Fibroblast of skin of right quadriceps (primary cell): ENCODE measurements at regions not wholly inside any gene's neighbourhood (a gene's known extent, or its start where the extent isn't known, plus 50 kb on each side); places are given as distances from the start of the nearest gene placed in this dataset.
"Not testable (repeated sequence)": the region's sequence is repeated elsewhere in the genome, so short reads cannot be mapped to it uniquely, and the experiment has no call there.

Experiments
- DNase-seq: peaks from one replicate; pipeline ENCODE4 v3.0.0-alpha.2; 2013

GRCh38 chrX:77003956-77004355 is 443.2 kb upstream of the FGF16 start:
- peak; percentile 53 for DNase-seq

GRCh38 chrX:77009691-77010090 is 437.5 kb upstream of the FGF16 start:
- peak; percentile 60 for DNase-seq

- peak; percentile 7 for DNase-seq
Observed at GRCh38 chrX:77014377-77015372, 432.5 kb upstream of the FGF16 start.

GRCh38 chrX:77017093-77017492 is 430.1 kb upstream of the FGF16 start:
- no peak for DNase-seq

- DNase-seq, result not testable (repeated sequence)
Observed at GRCh38 chrX:77046180-77046810, 400.9 kb upstream of the FGF16 start.

GRCh38 chrX:77060572-77060971 is 386.6 kb upstream of the FGF16 start:
- no peak for DNase-seq

- DNase-seq, result no peak
Observed at GRCh38 chrX:77061022-77061421, 386.2 kb upstream of the FGF16 start.

GRCh38 chrX:77061545-77061944 is 385.6 kb upstream of the FGF16 start:
- DNase-seq, result no peak

- no peak for DNase-seq
Observed at GRCh38 chrX:77065896-77066295, 381.3 kb upstream of the FGF16 start.

GRCh38 chrX:77070202-77070918 is 376.8 kb upstream of the FGF16 start:
- DNase-seq, result no peak

- no peak for DNase-seq
Observed at GRCh38 chrX:77076896-77077295, 370.3 kb upstream of the FGF16 start.

- DNase-seq, result not testable (repeated sequence)
Observed at GRCh38 chrX:77081237-77081636, 366.0 kb upstream of the FGF16 start.

GRCh38 chrX:77085372-77085771 is 361.8 kb upstream of the FGF16 start:
- DNase-seq, result no peak

- peak; percentile 33 for DNase-seq
Observed at GRCh38 chrX:77087529-77088169, 359.5 kb upstream of the FGF16 start.

- no peak for DNase-seq
Observed at GRCh38 chrX:77088233-77088632, 359.0 kb upstream of the FGF16 start.

- no peak for DNase-seq
Observed at GRCh38 chrX:77114501-77114900, 332.7 kb upstream of the FGF16 start.

- no peak for DNase-seq
Observed at GRCh38 chrX:77118686-77119085, 328.5 kb upstream of the FGF16 start.

GRCh38 chrX:77119706-77120105 is 327.5 kb upstream of the FGF16 start:
- no peak for DNase-seq

- DNase-seq, result not testable (repeated sequence)
Observed at GRCh38 chrX:77123917-77124316, 323.3 kb upstream of the FGF16 start.

- DNase-seq, result not testable (repeated sequence)
Observed at GRCh38 chrX:77127571-77127970, 319.6 kb upstream of the FGF16 start.

- no peak for DNase-seq
Observed at GRCh38 chrX:77143907-77144306, 303.3 kb upstream of the FGF16 start.

- DNase-seq, result no peak
Observed at GRCh38 chrX:77160301-77160700, 286.9 kb upstream of the FGF16 start.

GRCh38 chrX:77162777-77163176 is 284.4 kb upstream of the FGF16 start:
- DNase-seq, result no peak
